ENCODE measurements at regions not wholly inside any gene's neighbourhood (a gene's known extent, or its start where the extent isn't known, plus 50 kb on each side); places are given as distances from the start of the nearest gene placed in this dataset.

DNA sequence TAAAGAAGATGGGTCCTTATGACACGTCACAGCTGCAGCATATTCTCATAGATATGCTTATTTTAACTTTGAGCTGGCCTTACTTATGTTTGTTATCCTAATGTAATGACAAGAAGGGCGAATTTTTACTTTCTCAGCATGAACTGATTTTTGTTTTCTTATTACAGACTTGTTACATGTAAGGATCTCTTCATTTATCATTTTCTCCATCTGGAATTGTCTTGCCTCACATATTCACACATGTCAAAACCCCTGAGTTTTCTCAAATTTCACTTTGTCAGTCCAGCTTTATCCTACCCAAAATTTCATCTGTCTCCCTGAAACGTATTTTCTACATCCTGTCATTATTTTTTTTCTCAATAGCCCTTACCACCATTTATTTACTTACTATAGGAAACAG is 1774.0 kb upstream of the PRR20A start:
- TF ChIP-seq, protein P1, sequence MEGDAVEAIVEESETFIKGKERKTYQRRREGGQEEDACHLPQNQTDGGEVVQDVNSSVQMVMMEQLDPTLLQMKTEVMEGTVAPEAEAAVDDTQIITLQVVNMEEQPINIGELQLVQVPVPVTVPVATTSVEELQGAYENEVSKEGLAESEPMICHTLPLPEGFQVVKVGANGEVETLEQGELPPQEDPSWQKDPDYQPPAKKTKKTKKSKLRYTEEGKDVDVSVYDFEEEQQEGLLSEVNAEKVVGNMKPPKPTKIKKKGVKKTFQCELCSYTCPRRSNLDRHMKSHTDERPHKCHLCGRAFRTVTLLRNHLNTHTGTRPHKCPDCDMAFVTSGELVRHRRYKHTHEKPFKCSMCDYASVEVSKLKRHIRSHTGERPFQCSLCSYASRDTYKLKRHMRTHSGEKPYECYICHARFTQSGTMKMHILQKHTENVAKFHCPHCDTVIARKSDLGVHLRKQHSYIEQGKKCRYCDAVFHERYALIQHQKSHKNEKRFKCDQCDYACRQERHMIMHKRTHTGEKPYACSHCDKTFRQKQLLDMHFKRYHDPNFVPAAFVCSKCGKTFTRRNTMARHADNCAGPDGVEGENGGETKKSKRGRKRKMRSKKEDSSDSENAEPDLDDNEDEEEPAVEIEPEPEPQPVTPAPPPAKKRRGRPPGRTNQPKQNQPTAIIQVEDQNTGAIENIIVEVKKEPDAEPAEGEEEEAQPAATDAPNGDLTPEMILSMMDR (IDR thresholded peaks at IDR 0.05; ENCODE audit: insufficient read depth, low read length, poor library complexity, severe bottlenecking), result no peak
- DNase-seq (ENCODE audit: extremely low read depth, insufficient read length), result no peak
- H3K27me3 ChIP-seq (replicated peaks; ENCODE audit: control insufficient read depth, insufficient read depth, low read length), result no peaks in the 10 kb centered on the region
- no peaks in the 10 kb centered on the region for H3K36me3 ChIP-seq (ENCODE audit: control insufficient read depth, insufficient read depth, low read length)
- no peak overlapping the region for H3K4me3 ChIP-seq (replicated peaks; ENCODE audit: low read depth, low read length)

DNA sequence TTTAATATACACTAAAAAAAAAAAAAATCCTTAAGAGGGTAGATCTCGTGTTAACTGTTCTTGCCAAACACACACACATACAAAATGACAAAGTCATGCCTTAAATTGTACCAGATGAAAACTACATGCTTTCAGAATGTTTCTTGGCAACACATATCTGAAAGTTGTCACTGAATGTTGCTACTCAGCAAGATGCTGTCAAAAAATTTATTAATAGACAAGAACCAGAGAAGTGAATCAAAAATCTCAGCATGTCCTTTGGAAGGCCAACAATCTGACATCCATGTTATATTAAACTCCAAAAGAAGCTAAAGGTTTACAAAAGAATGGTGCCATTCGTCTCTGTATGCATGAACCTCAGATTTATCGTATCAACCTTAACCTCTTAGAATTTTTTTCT is 1746.2 kb upstream of the PRR20A start:
- DNase-seq (ENCODE audit: extremely low read depth, insufficient read length), result no peak
- TF ChIP-seq, protein P1 (IDR thresholded peaks at IDR 0.05; ENCODE audit: insufficient read depth, low read length, poor library complexity, severe bottlenecking), result no peak
- no peaks in the 10 kb centered on the region for H3K36me3 ChIP-seq (ENCODE audit: control insufficient read depth, insufficient read depth, low read length)
- no peaks in the 10 kb centered on the region for H3K27me3 ChIP-seq (replicated peaks; ENCODE audit: control insufficient read depth, insufficient read depth, low read length)
- H3K4me3 ChIP-seq (replicated peaks; ENCODE audit: low read depth, low read length), result no peak overlapping the region

DNA sequence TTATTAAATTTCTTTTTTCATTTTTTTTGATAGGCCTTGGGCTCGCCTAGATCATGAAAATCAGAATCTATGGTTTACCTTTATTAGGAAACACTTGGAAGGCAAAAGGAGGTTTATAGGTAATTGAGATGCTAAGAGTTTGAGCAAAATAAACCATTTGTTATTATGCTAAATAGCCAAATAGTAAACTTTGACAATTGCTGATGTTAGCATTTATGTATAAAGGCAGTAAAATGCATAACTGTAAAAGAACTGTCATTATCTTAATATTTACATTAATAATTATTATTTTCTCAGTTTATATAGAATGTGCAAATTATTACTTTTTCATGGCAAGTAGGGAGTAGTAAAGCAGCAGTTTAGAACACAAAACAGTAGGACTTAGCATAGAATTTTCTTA is 1737.8 kb upstream of the PRR20A start:
- no peak for DNase-seq (ENCODE audit: extremely low read depth, insufficient read length)
- Histone ChIP-seq H3K36me3 (ENCODE audit: control insufficient read depth, insufficient read depth, low read length) (no peaks in the 10 kb centered on the region), H3K27me3 (replicated peaks; ENCODE audit: control insufficient read depth, insufficient read depth, low read length) (no peaks in the 10 kb centered on the region), H3K4me3 (replicated peaks; ENCODE audit: low read depth, low read length) (no peak overlapping the region)
- TF ChIP-seq, protein P1 (IDR thresholded peaks at IDR 0.05; ENCODE audit: insufficient read depth, low read length, poor library complexity, severe bottlenecking), result no peak

DNA sequence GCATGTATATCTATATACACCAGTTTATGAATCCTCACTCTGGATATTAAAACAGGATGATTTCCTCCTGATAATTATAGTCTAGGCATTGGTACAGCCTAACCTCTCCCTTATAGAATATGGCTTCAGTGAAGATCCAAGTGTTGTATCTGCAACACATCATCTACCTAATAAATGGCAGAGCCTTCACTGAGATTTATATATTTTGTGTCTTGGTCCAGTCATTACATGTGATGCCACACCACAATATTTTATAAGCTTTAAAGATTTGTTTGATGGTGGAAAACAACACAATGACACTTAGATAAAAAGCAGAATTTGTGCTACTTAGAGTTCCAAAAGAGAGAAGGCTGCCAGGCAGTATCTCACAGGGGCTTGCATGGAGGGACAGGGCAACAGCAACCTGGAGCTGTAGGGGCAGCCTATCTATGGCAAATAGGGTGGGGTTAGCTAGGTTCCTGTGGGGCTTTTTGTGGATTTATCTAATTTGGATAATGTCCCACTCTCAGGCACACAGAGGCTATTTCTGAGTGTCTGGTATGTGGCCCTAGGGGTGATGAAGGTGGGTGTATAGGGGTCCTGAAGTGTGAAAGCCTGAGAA is 1736.7 kb upstream of the PRR20A start:
- Histone ChIP-seq H3K4me3 (replicated peaks; ENCODE audit: low read depth, low read length) (no peak overlapping the region), H3K36me3 (ENCODE audit: control insufficient read depth, insufficient read depth, low read length) (no peaks in the 10 kb centered on the region), H3K27me3 (replicated peaks; ENCODE audit: control insufficient read depth, insufficient read depth, low read length) (no peaks in the 10 kb centered on the region)
- no peak for DNase-seq (ENCODE audit: extremely low read depth, insufficient read length)
- TF ChIP-seq, protein P1 (IDR thresholded peaks at IDR 0.05; ENCODE audit: insufficient read depth, low read length, poor library complexity, severe bottlenecking), result no peak

DNA sequence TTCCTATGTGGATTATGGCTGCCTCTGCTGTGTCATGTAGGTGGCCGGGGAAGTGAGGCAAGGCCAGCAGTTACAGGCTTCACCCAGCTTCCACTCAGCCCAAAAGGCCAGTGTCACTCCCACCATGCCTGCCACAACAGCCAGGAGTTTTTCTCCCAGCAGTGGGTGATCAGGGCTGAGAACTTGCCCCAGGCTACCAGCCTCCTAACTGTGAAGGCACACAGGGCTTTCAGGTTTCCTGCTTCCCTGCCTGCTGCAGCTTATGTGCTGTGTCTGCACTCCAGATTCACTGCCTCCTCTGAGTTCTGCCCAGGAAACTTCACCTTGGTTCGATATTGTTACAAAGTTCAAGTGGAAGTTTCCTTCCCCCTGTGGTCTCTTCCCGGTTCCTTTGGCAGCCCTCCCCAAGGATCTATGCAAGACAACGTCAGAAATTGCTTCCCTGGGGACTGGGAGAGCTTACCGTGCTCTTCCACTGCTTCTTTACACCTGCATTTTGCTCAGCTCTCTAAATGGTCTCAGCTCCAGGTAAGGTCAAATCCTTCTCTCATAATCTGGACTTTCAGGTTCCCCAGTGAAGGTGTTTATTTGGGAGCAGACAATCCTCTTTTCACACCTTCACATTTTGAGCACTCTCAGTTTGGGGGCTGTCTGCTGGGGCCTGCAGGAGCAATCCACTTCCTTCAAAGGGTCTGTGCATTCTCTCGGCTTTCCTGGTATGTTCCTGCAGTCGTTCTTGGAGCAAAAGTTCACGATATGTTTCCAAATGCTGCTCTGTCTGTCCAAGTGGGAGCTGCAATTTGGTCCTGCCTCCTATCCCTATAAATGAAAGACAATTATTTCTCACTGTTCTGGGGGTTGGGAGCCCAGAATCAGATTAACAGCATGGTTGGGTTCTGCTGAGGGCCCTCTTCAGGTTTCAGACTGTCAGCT is 1730.1 kb upstream of the PRR20A start:
- TF ChIP-seq, protein P1 (IDR thresholded peaks at IDR 0.05; ENCODE audit: insufficient read depth, low read length, poor library complexity, severe bottlenecking), result no peak
- no peaks in the 10 kb centered on the region for H3K27me3 ChIP-seq (replicated peaks; ENCODE audit: control insufficient read depth, insufficient read depth, low read length)
- no peak overlapping the region for H3K4me3 ChIP-seq (replicated peaks; ENCODE audit: low read depth, low read length)
- DNase-seq (ENCODE audit: extremely low read depth, insufficient read length), result no peak
- no peaks in the 10 kb centered on the region for H3K36me3 ChIP-seq (ENCODE audit: control insufficient read depth, insufficient read depth, low read length)

Measured in GM06990 (cell line).